OCI-LY1 (cell line): ENCODE measurements at regions not wholly inside any gene's neighbourhood (a gene's known extent, or its start where the extent isn't known, plus 50 kb on each side); places are given as distances from the start of the nearest gene placed in this dataset.

Experiments
- H2AFZ ChIP-seq: fragments of 200-600 bp; sonication (generic), shearing (Covaris generic); 2 replicates; pipeline ENCODE4 v1.6.0; 2014; ENCODE audit warnings: antibody characterized with exemption, mild to moderate bottlenecking, low read length
- H3F3A ChIP-seq: fragments of 200-600 bp; sonication (generic), shearing (Covaris generic); 2 replicates; pipeline ENCODE4 v1.6.0; 2014; ENCODE audit warnings: mild to moderate bottlenecking, antibody characterized with exemption, low read length, moderate library complexity; ENCODE audit not compliant: insufficient read depth
- H3K27ac ChIP-seq: fragments of 200-600 bp; sonication (generic); 2 replicates; pipeline ENCODE4 v1.5.1; 2014; ENCODE audit warnings: low read length, mixed run types, mild to moderate bottlenecking, low read depth; ENCODE audit not compliant: poor library complexity, severe bottlenecking
- H3K27me3 ChIP-seq: fragments of 200-600 bp; sonication (generic); 2 replicates; pipeline ENCODE4 v1.6.0; 2014; ENCODE audit warnings: antibody characterized with exemption, mild to moderate bottlenecking, low read length, moderate library complexity; ENCODE audit not compliant: insufficient read depth
- H3K36me3 ChIP-seq: fragments of 200-600 bp; sonication (generic); 2 replicates; pipeline ENCODE4 v1.6.1; 2014; ENCODE audit warnings: mild to moderate bottlenecking, antibody characterized with exemption, low read length, moderate library complexity, mixed read lengths; ENCODE audit not compliant: insufficient read depth
- H3K4me1 ChIP-seq: fragments of 200-600 bp; sonication (generic); 2 replicates; pipeline ENCODE4 v1.5.1; 2014; ENCODE audit warnings: mild to moderate bottlenecking, low read length, moderate library complexity; ENCODE audit not compliant: insufficient read depth, severe bottlenecking
- H3K4me2 ChIP-seq: fragments of 200-600 bp; sonication (generic), shearing (Covaris generic); 2 replicates; pipeline ENCODE4 v1.6.1; 2014; ENCODE audit warnings: low read length
- H3K4me3 ChIP-seq: fragments of 200-600 bp; sonication (generic); 2 replicates; pipeline ENCODE4 v1.5.1; 2014; ENCODE audit warnings: low read length, low read depth, mild to moderate bottlenecking, mixed read lengths; ENCODE audit not compliant: poor library complexity, severe bottlenecking
- H3K79me2 ChIP-seq: fragments of 200-600 bp; shearing (Covaris generic); 2 replicates; pipeline ENCODE4 v1.6.1; 2016; ENCODE audit warnings: mixed run types, low read length, mixed read lengths; ENCODE audit not compliant: insufficient read depth
- H3K9ac ChIP-seq: fragments of 200-600 bp; sonication (generic), shearing (Covaris generic); 2 replicates; pipeline ENCODE4 v1.6.1; 2014; ENCODE audit warnings: mild to moderate bottlenecking, low read length, mixed read lengths
- H3K9me2 ChIP-seq: fragments of 200-600 bp; sonication (generic), shearing (Covaris generic); 2 replicates; pipeline ENCODE4 v1.6.1; 2014; ENCODE audit warnings: low read depth, mild to moderate bottlenecking, low read length, mixed read lengths
- H3K9me3 ChIP-seq: fragments of 200-600 bp; shearing (Covaris generic); 2 replicates; pipeline ENCODE4 v1.6.1; 2014; ENCODE audit warnings: low read length, mixed read lengths
- H4K20me1 ChIP-seq: fragments of 200-600 bp; sonication (generic), shearing (Covaris generic); 2 replicates; pipeline ENCODE4 v1.6.0; 2016; ENCODE audit warnings: mild to moderate bottlenecking, low read length; ENCODE audit not compliant: insufficient read depth
- CTCF ChIP-seq: fragments of 200-600 bp; sonication (generic), shearing (Covaris generic); IDR thresholded peaks from 2 replicates; pipeline ENCODE4 v1.5.1; 2017; ENCODE audit warnings: mild to moderate bottlenecking, antibody characterized with exemption, low read length, moderate library complexity, mixed read lengths
- EZH2 ChIP-seq: fragments of 200-600 bp; sonication (generic), shearing (Covaris generic); IDR thresholded peaks from 2 replicates; pipeline ENCODE4 v1.8.0; 2017; ENCODE audit warnings: borderline replicate concordance, mixed run types, mild to moderate bottlenecking, antibody characterized with exemption, low read length, moderate library complexity, mixed read lengths

- Histone ChIP-seq H3K9me2 (no peaks in the 10 kb centered on the region), H3K27ac (no peak overlapping the region), H3K79me2 (no peaks in the 10 kb centered on the region), H3K9me3 (no peaks in the 10 kb centered on the region), H3K4me2 (no peak overlapping the region), H2AFZ (no peak overlapping the region), H3K27me3 (no peaks in the 10 kb centered on the region; the same call in 1 of the 2 replicates), H3K36me3 (no peaks in the 10 kb centered on the region), H3K9ac (no peak overlapping the region), H4K20me1 (no peaks in the 10 kb centered on the region), H3K4me1 (no peaks in the 10 kb centered on the region), H3F3A (no peaks in the 10 kb centered on the region), H3K4me3 (no peak overlapping the region)
- TF ChIP-seq CTCF (no peak), EZH2 (no peak)
These were observed 125.5 kb upstream of the CDH4 start for GRCh38 chr20:61126369-61127195.

- Histone ChIP-seq H4K20me1 (no peaks in the 10 kb centered on the region), H3K9me2 (no peaks in the 10 kb centered on the region), H3K79me2 (no peaks in the 10 kb centered on the region), H3K4me1 (no peaks in the 10 kb centered on the region), H3K36me3 (no peaks in the 10 kb centered on the region), H3K27me3 (no peaks in the 10 kb centered on the region; the same call in 1 of the 2 replicates), H3K27ac (no peak overlapping the region), H2AFZ (no peak overlapping the region), H3K9ac (no peak overlapping the region), H3K9me3 (no peaks in the 10 kb centered on the region), H3K4me3 (no peak overlapping the region), H3K4me2 (no peak overlapping the region), H3F3A (no peaks in the 10 kb centered on the region)
- TF ChIP-seq CTCF (no peak), EZH2 (no peak)
These were observed 124.6 kb upstream of the CDH4 start for GRCh38 chr20:61127311-61128039.

- H3K36me3 ChIP-seq: no peaks in the 10 kb centered on the region
- H3K27ac ChIP-seq: no peak overlapping the region
- no peaks in the 10 kb centered on the region for H3K79me2 ChIP-seq
- H3K9me3 ChIP-seq: no peaks in the 10 kb centered on the region
- H3K4me1 ChIP-seq: no peaks in the 10 kb centered on the region
- H3F3A ChIP-seq: no peaks in the 10 kb centered on the region
- no peak overlapping the region for H3K9ac ChIP-seq
- H3K9me2 ChIP-seq: no peaks in the 10 kb centered on the region
- no peak overlapping the region for H3K4me2 ChIP-seq
- no peak overlapping the region for H3K4me3 ChIP-seq
- H3K27me3 ChIP-seq: no peaks in the 10 kb centered on the region; the same call in 1 of the 2 replicates
- no peak overlapping the region for H2AFZ ChIP-seq
- H4K20me1 ChIP-seq: no peaks in the 10 kb centered on the region
- no peak for TF ChIP-seq EZH2
- no peak for TF ChIP-seq CTCF
These were observed 123.3 kb upstream of the CDH4 start for GRCh38 chr20:61128701-61129269.
